Ascending aorta (tissue), 2 donors: ENCODE measurements at regions not wholly inside any gene's neighbourhood (a gene's known extent, or its start where the extent isn't known, plus 50 kb on each side); places are given as distances from the start of the nearest gene placed in this dataset.

Experiments
- DNase-seq, 2 donors: peaks; one replicate each; pipeline ENCODE4 v3.0.0-alpha.2; 2019; ENCODE audit warnings: low spot score in 2 of 2
- H3K27ac ChIP-seq, 2 donors: fragments of 200-600 bp; sonication (generic); one replicate each; pipeline ENCODE4 v1.5.1; 2016 to 2017; ENCODE audit warnings: mild to moderate bottlenecking in 1 of 2
- H3K27me3 ChIP-seq: fragments of 200-600 bp; sonication (generic); one replicate; pipeline ENCODE4 v1.5.1; 2017
- H3K36me3 ChIP-seq, 2 donors: fragments of 200-600 bp; sonication (generic); one replicate each; pipeline ENCODE4 v1.5.1; 2016
- H3K4me1 ChIP-seq, 2 donors: fragments of 200-600 bp; sonication (generic); one replicate each; pipeline ENCODE4 v1.5.1; 2016 to 2017; ENCODE audit warnings: mild to moderate bottlenecking in 1 of 2
- H3K4me3 ChIP-seq, 2 donors: fragments of 200-600 bp; sonication (generic); one replicate each; pipeline ENCODE4 v1.5.1; 2016 to 2017; ENCODE audit warnings: mild to moderate bottlenecking in 1 of 2
- H3K9me3 ChIP-seq, 2 donors: fragments of 200-600 bp; sonication (generic); one replicate each; pipeline ENCODE4 v1.5.1; 2016
- CTCF ChIP-seq, 3 experiments: fragments of 200-600 bp in 2 of 3; fragments of 450-650 bp in 1 of 3; sonication (generic) in 2 of 3; IDR thresholded peaks; one replicate each; pipeline ENCODE4 v1.5.1; 2016 to 2019; ENCODE audit warnings: antibody characterized with exemption in 3 of 3, mild to moderate bottlenecking in 1 of 3, moderate library complexity in 1 of 3
- intact Hi-C: fragments of 100-400 bp; cut with DNase I; formaldehyde crosslinking; loops from one replicate; pipeline ENCODE4 v1.15.1; 2023

DNA sequence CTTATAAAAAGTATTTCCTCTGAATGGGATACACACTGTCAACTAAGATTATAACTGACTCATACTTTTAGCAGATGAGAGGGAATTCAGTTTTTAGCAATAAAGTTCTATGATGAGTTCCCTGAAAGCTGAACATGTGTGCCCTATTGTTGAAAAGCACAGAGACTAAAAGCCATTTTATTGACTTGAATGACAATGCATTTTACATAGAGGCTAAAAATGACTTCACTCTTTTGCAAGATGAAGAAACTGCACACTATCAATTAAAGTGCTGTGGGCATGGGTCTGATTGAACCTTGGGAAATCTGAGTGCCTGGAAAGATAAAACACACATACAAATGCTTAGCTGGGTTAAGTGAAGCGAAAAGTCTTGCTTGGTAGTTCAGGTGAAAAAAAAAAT is 633.4 kb downstream of the PDHA2 start:
- Histone ChIP-seq H3K4me1 (no peaks in the 10 kb centered on the region), H3K9me3 (no peaks in the 10 kb centered on the region), H3K27ac (no peak overlapping the region), H3K36me3 (no peaks in the 10 kb centered on the region), H3K27me3 (no peaks in the 10 kb centered on the region), H3K4me3 (no peak overlapping the region)
- intact Hi-C loops, result no loop called here
- no peak for DNase-seq
- TF ChIP-seq CTCF (IDR thresholded peaks at IDR 0.05), result no peak

GRCh38 chr4:96483308-96484030 is 643.6 kb downstream of the PDHA2 start:
- TF ChIP-seq CTCF (IDR thresholded peaks at IDR 0.05), result no peak
- no peaks in the 10 kb centered on the region for H3K36me3 ChIP-seq
- H3K27me3 ChIP-seq, result no peaks in the 10 kb centered on the region
- H3K4me1 ChIP-seq, result no peaks in the 10 kb centered on the region
- no peak overlapping the region for H3K27ac ChIP-seq
- no peak for DNase-seq
- intact Hi-C loops, result no loop called here
- H3K4me3 ChIP-seq, result no peak overlapping the region
- no peaks in the 10 kb centered on the region for H3K9me3 ChIP-seq

DNA sequence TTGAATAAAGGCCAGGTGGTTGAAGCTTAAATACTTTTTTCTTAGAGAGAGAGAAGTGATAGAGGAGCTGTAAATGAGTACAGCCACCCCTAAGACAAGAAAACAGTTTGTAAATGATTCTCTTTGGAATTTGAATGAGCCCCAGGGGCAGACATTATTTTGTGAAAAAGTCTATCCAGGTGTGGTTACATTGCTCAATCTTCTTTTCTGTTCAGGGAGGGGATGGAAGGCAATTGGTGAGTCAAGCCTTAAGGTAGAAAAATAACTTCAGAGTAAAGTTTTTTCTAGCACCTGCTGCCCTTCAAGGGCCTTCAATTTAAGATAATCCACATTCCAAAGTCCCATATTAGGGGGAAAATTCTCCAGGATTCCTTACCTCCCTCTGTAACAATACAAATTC is 646.7 kb downstream of the PDHA2 start:
- no peak for TF ChIP-seq CTCF (IDR thresholded peaks at IDR 0.05)
- H3K36me3 ChIP-seq, result no peaks in the 10 kb centered on the region
- no peak for DNase-seq
- H3K4me3 ChIP-seq, result no peak overlapping the region
- H3K4me1 ChIP-seq, result no peaks in the 10 kb centered on the region
- H3K27me3 ChIP-seq, result no peaks in the 10 kb centered on the region
- H3K27ac ChIP-seq, result no peak overlapping the region
- H3K9me3 ChIP-seq, result no peaks in the 10 kb centered on the region
- intact Hi-C loops, result no loop called here

GRCh38 chr4:96497621-96498020 is 657.7 kb downstream of the PDHA2 start:
- Histone ChIP-seq H3K4me1 (no peaks in the 10 kb centered on the region), H3K4me3 (no peak overlapping the region), H3K36me3 (no peaks in the 10 kb centered on the region), H3K27ac (no peak overlapping the region), H3K27me3 (no peaks in the 10 kb centered on the region), H3K9me3 (peaks cover 0 to 14% of the 10 kb centered on the region in 2 donors)
- DNase-seq, result no peak
- intact Hi-C loops, result no loop called here
- no peak for TF ChIP-seq CTCF (IDR thresholded peaks at IDR 0.05)

DNA sequence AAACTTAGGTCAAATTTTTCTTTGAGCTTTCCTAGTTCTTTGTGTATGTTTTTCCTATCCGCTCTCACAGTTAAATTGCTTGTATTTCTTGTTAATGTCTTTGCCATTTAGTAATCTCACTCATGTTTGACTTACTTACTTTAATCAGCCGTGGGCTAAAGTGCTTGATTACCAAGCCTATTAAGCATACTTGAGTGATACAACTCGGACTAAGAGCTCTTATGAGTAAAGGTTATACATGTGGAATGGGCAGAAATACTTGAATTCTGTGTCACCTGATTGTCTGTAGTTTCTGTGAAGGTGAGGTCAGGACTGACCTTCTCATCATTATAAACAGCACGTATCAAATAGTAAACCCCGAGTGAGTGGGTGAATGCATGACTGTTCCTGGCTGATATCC is 664.5 kb downstream of the PDHA2 start:
- no peak overlapping the region for H3K27ac ChIP-seq
- no peak for DNase-seq
- intact Hi-C loops, result no loop called here
- no peaks in the 10 kb centered on the region for H3K27me3 ChIP-seq
- H3K4me3 ChIP-seq, result no peak overlapping the region
- no peaks in the 10 kb centered on the region for H3K4me1 ChIP-seq
- H3K36me3 ChIP-seq, result no peaks in the 10 kb centered on the region
- H3K9me3 ChIP-seq, result no peaks in the 10 kb centered on the region
- no peak for TF ChIP-seq CTCF (IDR thresholded peaks at IDR 0.05)
